ENCODE measurements at regions not wholly inside any gene's neighbourhood (a gene's known extent, or its start where the extent isn't known, plus 50 kb on each side); places are given as distances from the start of the nearest gene placed in this dataset.

- no peak overlapping the region for H3K27ac ChIP-seq
- no peaks in the 10 kb centered on the region for H3K27me3 ChIP-seq
- DNase-seq (no peak), ATAC-seq (no peak)
- H3K9me3 ChIP-seq: no peaks in the 10 kb centered on the region
- no peaks in the 10 kb centered on the region for H3K4me1 ChIP-seq
- TF ChIP-seq CTCF (IDR thresholded peaks at IDR 0.05) (no peak), POLR2A (IDR thresholded peaks at IDR 0.05) (no peak)
- H3K36me3 ChIP-seq (replicated peaks in 1 of 2; ENCODE audit: insufficient read depth in 1 of 2, low read depth in 2 of 2): no peaks in the 10 kb centered on the region
- 58% methylated on average over 3 of the region's 3 CpGs for WGBS, 2 donors
- H3K4me3 ChIP-seq: no peak overlapping the region
- intact Hi-C loops (cut with DNase I): no loop called here
These were observed 254.7 kb downstream of the MAN2A1 start for GRCh38 chr5:109944461-109944860.

GRCh38 chr5:109945097-109945678 is 255.5 kb downstream of the MAN2A1 start:
- TF ChIP-seq POLR2A (IDR thresholded peaks at IDR 0.05): no peak
- TF ChIP-seq CTCF (IDR thresholded peaks at IDR 0.05): no peak
- Histone ChIP-seq H3K9me3 (no peaks in the 10 kb centered on the region), H3K36me3 (replicated peaks in 1 of 2; ENCODE audit: insufficient read depth in 1 of 2, low read depth in 2 of 2) (no peaks in the 10 kb centered on the region), H3K4me1 (no peaks in the 10 kb centered on the region), H3K27me3 (no peaks in the 10 kb centered on the region), H3K4me3 (no peak overlapping the region), H3K27ac (no peak overlapping the region)
- 62 to 71% methylated on average over 6 of the region's 6 CpGs for WGBS, 2 donors
- intact Hi-C loops (cut with DNase I): no loop called here
- no peak for ATAC-seq
- DNase-seq: no peak

GRCh38 chr5:109945723-109946480 is 256.2 kb downstream of the MAN2A1 start:
- intact Hi-C loops (cut with DNase I): no loop called here
- no peaks in the 10 kb centered on the region for H3K36me3 ChIP-seq (replicated peaks in 1 of 2; ENCODE audit: insufficient read depth in 1 of 2, low read depth in 2 of 2)
- TF ChIP-seq CTCF (IDR thresholded peaks at IDR 0.05) (no peak), POLR2A (IDR thresholded peaks at IDR 0.05) (no peak)
- ATAC-seq (no peak), DNase-seq (no peak)
- H3K4me3 ChIP-seq: no peak overlapping the region
- no peaks in the 10 kb centered on the region for H3K27me3 ChIP-seq
- H3K27ac ChIP-seq: no peak overlapping the region
- no peaks in the 10 kb centered on the region for H3K9me3 ChIP-seq
- WGBS, 2 donors: 49 to 53% methylated on average over 2 of the region's 2 CpGs
- no peaks in the 10 kb centered on the region for H3K4me1 ChIP-seq

- no peaks in the 10 kb centered on the region for H3K9me3 ChIP-seq
- H3K4me3 ChIP-seq: no peak overlapping the region
- no peak overlapping the region for H3K27ac ChIP-seq
- ATAC-seq (no peak), DNase-seq (no peak)
- H3K4me1 ChIP-seq: no peaks in the 10 kb centered on the region
- TF ChIP-seq CTCF (IDR thresholded peaks at IDR 0.05) (no peak), POLR2A (IDR thresholded peaks at IDR 0.05) (no peak)
- H3K27me3 ChIP-seq: no peaks in the 10 kb centered on the region
- WGBS, 2 donors: 71 to 74% methylated on average over 4 of the region's 4 CpGs
- intact Hi-C loops (cut with DNase I): no loop called here
- no peaks in the 10 kb centered on the region for H3K36me3 ChIP-seq (replicated peaks in 1 of 2; ENCODE audit: insufficient read depth in 1 of 2, low read depth in 2 of 2)
These were observed 256.9 kb downstream of the MAN2A1 start for GRCh38 chr5:109946610-109947009.

GRCh38 chr5:109947667-109948066 is 257.9 kb downstream of the MAN2A1 start:
- ATAC-seq: no peak
- Histone ChIP-seq H3K4me1 (no peaks in the 10 kb centered on the region), H3K27me3 (no peaks in the 10 kb centered on the region), H3K9me3 (no peaks in the 10 kb centered on the region), H3K27ac (no peak overlapping the region), H3K4me3 (no peak overlapping the region), H3K36me3 (replicated peaks in 1 of 2; ENCODE audit: insufficient read depth in 1 of 2, low read depth in 2 of 2) (no peaks in the 10 kb centered on the region)
- no peak for TF ChIP-seq CTCF (IDR thresholded peaks at IDR 0.05)
- TF ChIP-seq POLR2A (IDR thresholded peaks at IDR 0.05): no peak
- WGBS, 2 donors: 84 to 85% methylated on average over 3 of the region's 3 CpGs
- no peak for DNase-seq
- intact Hi-C loops (cut with DNase I): no loop called here
